ENCODE measurements at regions not wholly inside any gene's neighbourhood (a gene's known extent, or its start where the extent isn't known, plus 50 kb on each side); places are given as distances from the start of the nearest gene placed in this dataset.

DNA sequence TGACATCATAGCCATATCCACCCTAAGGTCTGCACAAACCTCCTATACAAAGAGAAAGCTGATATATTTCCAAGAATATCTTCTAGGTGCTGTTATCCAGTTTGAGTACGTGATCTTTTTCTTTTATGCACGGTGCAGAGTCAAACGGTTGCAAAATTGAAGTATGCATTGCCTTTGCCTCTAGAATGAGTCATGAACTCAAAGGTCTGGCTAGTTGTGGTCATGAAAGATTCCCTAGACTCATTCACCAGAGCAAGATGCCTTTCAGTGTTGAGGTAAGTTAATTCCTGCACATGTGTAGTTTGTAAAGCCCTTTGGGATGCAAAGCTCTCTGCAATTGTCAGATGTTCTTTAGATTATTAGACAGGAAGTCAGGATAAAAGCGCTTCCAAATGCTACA is 704.4 kb downstream of the PCDH19 start:
- WGBS, 2 experiments (ENCODE audit: insufficient coverage in 1 of 2, insufficient read length in 1 of 2), result 81 to 96% methylated on average over 4 of the region's 4 CpGs
- no peak overlapping the region for H3K9ac ChIP-seq (ENCODE audit: extremely low read depth, low read length, poor library complexity, severe bottlenecking)
- H3K27me3 ChIP-seq (ENCODE audit: control insufficient read depth, insufficient read depth, low read length, poor library complexity, severe bottlenecking), result no peaks in the 10 kb centered on the region
- no peaks in the 10 kb centered on the region for H3K36me3 ChIP-seq (ENCODE audit: control insufficient read depth, insufficient read depth, low read length)
- H3K4me1 Mint-ChIP-seq, result peaks cover 4% of the 10 kb centered on the region
- TF ChIP-seq, protein P1, sequence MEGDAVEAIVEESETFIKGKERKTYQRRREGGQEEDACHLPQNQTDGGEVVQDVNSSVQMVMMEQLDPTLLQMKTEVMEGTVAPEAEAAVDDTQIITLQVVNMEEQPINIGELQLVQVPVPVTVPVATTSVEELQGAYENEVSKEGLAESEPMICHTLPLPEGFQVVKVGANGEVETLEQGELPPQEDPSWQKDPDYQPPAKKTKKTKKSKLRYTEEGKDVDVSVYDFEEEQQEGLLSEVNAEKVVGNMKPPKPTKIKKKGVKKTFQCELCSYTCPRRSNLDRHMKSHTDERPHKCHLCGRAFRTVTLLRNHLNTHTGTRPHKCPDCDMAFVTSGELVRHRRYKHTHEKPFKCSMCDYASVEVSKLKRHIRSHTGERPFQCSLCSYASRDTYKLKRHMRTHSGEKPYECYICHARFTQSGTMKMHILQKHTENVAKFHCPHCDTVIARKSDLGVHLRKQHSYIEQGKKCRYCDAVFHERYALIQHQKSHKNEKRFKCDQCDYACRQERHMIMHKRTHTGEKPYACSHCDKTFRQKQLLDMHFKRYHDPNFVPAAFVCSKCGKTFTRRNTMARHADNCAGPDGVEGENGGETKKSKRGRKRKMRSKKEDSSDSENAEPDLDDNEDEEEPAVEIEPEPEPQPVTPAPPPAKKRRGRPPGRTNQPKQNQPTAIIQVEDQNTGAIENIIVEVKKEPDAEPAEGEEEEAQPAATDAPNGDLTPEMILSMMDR (conservative IDR thresholded peaks at IDR 0.05), result no peak
- peaks cover 3% of the 10 kb centered on the region for H3K9me3 Mint-ChIP-seq
- H3K36me3 Mint-ChIP-seq (ENCODE audit: low read depth), result no peaks in the 10 kb centered on the region
- H3K4me1 ChIP-seq (ENCODE audit: control insufficient read depth, insufficient read depth, low read length), result no peaks in the 10 kb centered on the region
- no peaks in the 10 kb centered on the region for H3K27me3 Mint-ChIP-seq (ENCODE audit: insufficient read depth)
- no peak overlapping the region for H3K4me3 ChIP-seq (ENCODE audit: low read length)
- no peak overlapping the region for H3K4me3 Mint-ChIP-seq
- no peaks in the 10 kb centered on the region for H3K9me3 ChIP-seq (ENCODE audit: control insufficient read depth, low read length)
- no peak overlapping the region for H3K27ac ChIP-seq (ENCODE audit: low read depth, low read length)
- no peak overlapping the region for H3K27ac Mint-ChIP-seq
- DNase-seq, result no peak

- DNase-seq, result no peak
- Mint-ChIP-seq H3K4me3 (no peak overlapping the region), H3K4me1 (peaks cover 11% of the 10 kb centered on the region), H3K27me3 (ENCODE audit: insufficient read depth) (no peaks in the 10 kb centered on the region), H3K9me3 (peaks cover 3% of the 10 kb centered on the region), H3K36me3 (ENCODE audit: low read depth) (no peaks in the 10 kb centered on the region), H3K27ac (no peak overlapping the region)
- Histone ChIP-seq H3K4me1 (ENCODE audit: control insufficient read depth, insufficient read depth, low read length) (no peaks in the 10 kb centered on the region), H3K9ac (ENCODE audit: extremely low read depth, low read length, poor library complexity, severe bottlenecking) (no peak overlapping the region), H3K4me3 (ENCODE audit: low read length) (no peak overlapping the region), H3K36me3 (ENCODE audit: control insufficient read depth, insufficient read depth, low read length) (no peaks in the 10 kb centered on the region), H3K27me3 (ENCODE audit: control insufficient read depth, insufficient read depth, low read length, poor library complexity, severe bottlenecking) (no peaks in the 10 kb centered on the region), H3K27ac (ENCODE audit: low read depth, low read length) (no peak overlapping the region), H3K9me3 (ENCODE audit: control insufficient read depth, low read length) (no peaks in the 10 kb centered on the region)
- WGBS, 2 experiments (ENCODE audit: insufficient coverage in 1 of 2, insufficient read length in 1 of 2), result 86% methylated on average over 4 of the region's 4 CpGs; no CpG with 5 or more reads in 1 of the 2 experiments
- TF ChIP-seq, protein P1 (conservative IDR thresholded peaks at IDR 0.05), result no peak
Measured at GRCh38 chrX:99703473-99703872, 706.6 kb downstream of the PCDH19 start.

- TF ChIP-seq, protein P1 (conservative IDR thresholded peaks at IDR 0.05), result no peak
- 81% methylated on average over 2 of the region's 2 CpGs; no CpG with 5 or more reads in 1 of the 2 experiments for WGBS, 2 experiments (ENCODE audit: insufficient coverage in 1 of 2, insufficient read length in 1 of 2)
- Mint-ChIP-seq H3K4me1 (peaks cover 15% of the 10 kb centered on the region), H3K27me3 (ENCODE audit: insufficient read depth) (no peaks in the 10 kb centered on the region), H3K9me3 (no peaks in the 10 kb centered on the region), H3K36me3 (ENCODE audit: low read depth) (no peaks in the 10 kb centered on the region), H3K4me3 (no peak overlapping the region), H3K27ac (no peak overlapping the region)
- Histone ChIP-seq H3K4me1 (ENCODE audit: control insufficient read depth, insufficient read depth, low read length) (no peaks in the 10 kb centered on the region), H3K9ac (ENCODE audit: extremely low read depth, low read length, poor library complexity, severe bottlenecking) (no peak overlapping the region), H3K9me3 (ENCODE audit: control insufficient read depth, low read length) (no peaks in the 10 kb centered on the region), H3K27ac (ENCODE audit: low read depth, low read length) (no peak overlapping the region), H3K27me3 (ENCODE audit: control insufficient read depth, insufficient read depth, low read length, poor library complexity, severe bottlenecking) (no peaks in the 10 kb centered on the region), H3K4me3 (ENCODE audit: low read length) (no peak overlapping the region), H3K36me3 (ENCODE audit: control insufficient read depth, insufficient read depth, low read length) (no peaks in the 10 kb centered on the region)
- no peak for DNase-seq
Measured at GRCh38 chrX:99698451-99698850, 711.6 kb downstream of the PCDH19 start.

Measured in endodermal cell (in vitro differentiated cells).